ENCODE measurements at regions not wholly inside any gene's neighbourhood (a gene's known extent, or its start where the extent isn't known, plus 50 kb on each side); places are given as distances from the start of the nearest gene placed in this dataset.

GRCh38 chr3:118736107-118736506 lies 298.5 kb downstream of the IGSF11 start:
- TF ChIP-seq POLR2A (IDR thresholded peaks at IDR 0.05), result no peak
- TF ChIP-seq, protein P1, sequence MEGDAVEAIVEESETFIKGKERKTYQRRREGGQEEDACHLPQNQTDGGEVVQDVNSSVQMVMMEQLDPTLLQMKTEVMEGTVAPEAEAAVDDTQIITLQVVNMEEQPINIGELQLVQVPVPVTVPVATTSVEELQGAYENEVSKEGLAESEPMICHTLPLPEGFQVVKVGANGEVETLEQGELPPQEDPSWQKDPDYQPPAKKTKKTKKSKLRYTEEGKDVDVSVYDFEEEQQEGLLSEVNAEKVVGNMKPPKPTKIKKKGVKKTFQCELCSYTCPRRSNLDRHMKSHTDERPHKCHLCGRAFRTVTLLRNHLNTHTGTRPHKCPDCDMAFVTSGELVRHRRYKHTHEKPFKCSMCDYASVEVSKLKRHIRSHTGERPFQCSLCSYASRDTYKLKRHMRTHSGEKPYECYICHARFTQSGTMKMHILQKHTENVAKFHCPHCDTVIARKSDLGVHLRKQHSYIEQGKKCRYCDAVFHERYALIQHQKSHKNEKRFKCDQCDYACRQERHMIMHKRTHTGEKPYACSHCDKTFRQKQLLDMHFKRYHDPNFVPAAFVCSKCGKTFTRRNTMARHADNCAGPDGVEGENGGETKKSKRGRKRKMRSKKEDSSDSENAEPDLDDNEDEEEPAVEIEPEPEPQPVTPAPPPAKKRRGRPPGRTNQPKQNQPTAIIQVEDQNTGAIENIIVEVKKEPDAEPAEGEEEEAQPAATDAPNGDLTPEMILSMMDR (IDR thresholded peaks at IDR 0.05), result no peak
- no peak for TF ChIP-seq POLR2AphosphoS5 (IDR thresholded peaks at IDR 0.05)

All from prostate gland (tissue), 2 donors.